Gastrocnemius medialis (tissue), 4 donors: ENCODE measurements at regions not wholly inside any gene's neighbourhood (a gene's known extent, or its start where the extent isn't known, plus 50 kb on each side); places are given as distances from the start of the nearest gene placed in this dataset.
"Not testable (repeated sequence)": the region's sequence is repeated elsewhere in the genome, so short reads cannot be mapped to it uniquely, and the experiment has no call there.

ENCODE experiments used
- POLR2A ChIP-seq, 2 donors: fragments of 450-650 bp; IDR thresholded peaks; one replicate each; pipeline ENCODE4 v1.6.1; 2017; ENCODE audit warnings: antibody characterized with exemption in 2 of 2, mild to moderate bottlenecking in 2 of 2, moderate library complexity in 2 of 2
- TF ChIP-seq, protein P1 (sequence below), 5 experiments: fragments of 450-650 bp in 3 of 5; fragments of 200-600 bp in 2 of 5; sonication (generic) in 2 of 5; IDR thresholded peaks in 4 of 5; conservative IDR thresholded peaks in 1 of 5; 1 replicate in 4 of 5; 2 replicates in 1 of 5; pipeline ENCODE4 v1.5.1; 2016 to 2019; ENCODE audit warnings: antibody characterized with exemption in 5 of 5, mild to moderate bottlenecking in 3 of 5, moderate library complexity in 3 of 5

DNA sequence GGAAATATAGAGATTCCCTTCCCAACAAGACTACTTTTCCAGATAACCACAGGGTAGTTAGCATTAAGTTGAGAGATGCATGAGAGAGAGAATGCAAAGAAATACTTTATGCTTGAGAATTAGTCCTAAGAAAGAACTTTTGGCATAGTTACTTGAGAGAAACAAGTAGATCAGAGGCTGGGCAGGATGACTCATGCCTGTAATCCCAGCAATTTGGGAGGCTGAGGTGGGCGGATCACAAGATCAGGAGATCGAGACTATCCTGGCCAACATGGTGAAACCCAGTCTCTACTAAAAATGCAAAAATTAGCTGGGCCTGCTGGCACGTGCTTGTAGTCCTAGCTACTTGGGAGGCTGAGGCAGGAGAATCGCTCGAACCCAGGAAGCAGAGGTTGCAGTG is 276.5 kb downstream of the SEMA3D start:
- TF ChIP-seq, protein P1, sequence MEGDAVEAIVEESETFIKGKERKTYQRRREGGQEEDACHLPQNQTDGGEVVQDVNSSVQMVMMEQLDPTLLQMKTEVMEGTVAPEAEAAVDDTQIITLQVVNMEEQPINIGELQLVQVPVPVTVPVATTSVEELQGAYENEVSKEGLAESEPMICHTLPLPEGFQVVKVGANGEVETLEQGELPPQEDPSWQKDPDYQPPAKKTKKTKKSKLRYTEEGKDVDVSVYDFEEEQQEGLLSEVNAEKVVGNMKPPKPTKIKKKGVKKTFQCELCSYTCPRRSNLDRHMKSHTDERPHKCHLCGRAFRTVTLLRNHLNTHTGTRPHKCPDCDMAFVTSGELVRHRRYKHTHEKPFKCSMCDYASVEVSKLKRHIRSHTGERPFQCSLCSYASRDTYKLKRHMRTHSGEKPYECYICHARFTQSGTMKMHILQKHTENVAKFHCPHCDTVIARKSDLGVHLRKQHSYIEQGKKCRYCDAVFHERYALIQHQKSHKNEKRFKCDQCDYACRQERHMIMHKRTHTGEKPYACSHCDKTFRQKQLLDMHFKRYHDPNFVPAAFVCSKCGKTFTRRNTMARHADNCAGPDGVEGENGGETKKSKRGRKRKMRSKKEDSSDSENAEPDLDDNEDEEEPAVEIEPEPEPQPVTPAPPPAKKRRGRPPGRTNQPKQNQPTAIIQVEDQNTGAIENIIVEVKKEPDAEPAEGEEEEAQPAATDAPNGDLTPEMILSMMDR (IDR thresholded peaks at IDR 0.05 in 4 of 5, conservative IDR thresholded peaks at IDR 0.05 in 1 of 5), result not testable (repeated sequence)
- not testable (repeated sequence) for TF ChIP-seq POLR2A (IDR thresholded peaks at IDR 0.05)
